Left lung (tissue), 4 donors: ENCODE measurements at regions not wholly inside any gene's neighbourhood (a gene's known extent, or its start where the extent isn't known, plus 50 kb on each side); places are given as distances from the start of the nearest gene placed in this dataset.
"Not testable (repeated sequence)": the region's sequence is repeated elsewhere in the genome, so short reads cannot be mapped to it uniquely, and the experiment has no call there.

Experiments
- ATAC-seq: fragments of 200-7000 bp; cut with Tn5 transposase; one replicate; pipeline ENCODE4 v1.9.1; 2020; ENCODE audit warnings: moderate library complexity
- DNase-seq, 4 donors: peaks; one replicate each; pipeline ENCODE4 v3.0.0-alpha.2; 2013 to 2020
- H3K27ac ChIP-seq, 2 donors: fragments of 200-600 bp; sonication (generic) in 1 of 2; one replicate each; pipeline versions ENCODE4 v1.5.0 to v1.8.0; 2020 to 2021
- H3K27me3 ChIP-seq, 2 donors: fragments of 200-600 bp; sonication (generic) in 1 of 2; one replicate each; pipeline versions ENCODE4 v1.5.0 to v1.8.0; 2020 to 2021
- H3K36me3 ChIP-seq, 2 donors: fragments of 200-600 bp; sonication (generic) in 1 of 2; one replicate each; pipeline versions ENCODE4 v1.5.0 to v1.8.0; 2020 to 2021
- H3K4me1 ChIP-seq, 2 donors: fragments of 200-600 bp; one replicate each; pipeline ENCODE4 v1.8.0; 2021
- H3K4me3 ChIP-seq, 2 donors: fragments of 200-600 bp; sonication (generic) in 1 of 2; one replicate each; pipeline versions ENCODE4 v1.5.0 to v1.8.0; 2020 to 2021; ENCODE audit warnings: mild to moderate bottlenecking in 1 of 2
- H3K9me3 ChIP-seq, 2 donors: fragments of 200-600 bp; sonication (generic) in 1 of 2; one replicate each; pipeline versions ENCODE4 v1.5.0 to v1.8.0; 2020 to 2021
- intact Hi-C, 2 donors: fragments of 100-400 bp; cut with DNase I; formaldehyde crosslinking; loops; one replicate each; pipeline versions ENCODE4 v1.11.2 to v1.14.2; 2022
- TF ChIP-seq, protein P1 (sequence below), 2 donors: fragments of 200-600 bp; sonication (generic) in 1 of 2; IDR thresholded peaks; one replicate each; pipeline versions ENCODE4 v1.5.0 to v1.8.0; 2021; ENCODE audit warnings: antibody characterized with exemption in 2 of 2
- donor health status: DM: no; HTN: yes; CAD: no.
- donor health status: DM: no; HTN: no; CAD: no.

DNA sequence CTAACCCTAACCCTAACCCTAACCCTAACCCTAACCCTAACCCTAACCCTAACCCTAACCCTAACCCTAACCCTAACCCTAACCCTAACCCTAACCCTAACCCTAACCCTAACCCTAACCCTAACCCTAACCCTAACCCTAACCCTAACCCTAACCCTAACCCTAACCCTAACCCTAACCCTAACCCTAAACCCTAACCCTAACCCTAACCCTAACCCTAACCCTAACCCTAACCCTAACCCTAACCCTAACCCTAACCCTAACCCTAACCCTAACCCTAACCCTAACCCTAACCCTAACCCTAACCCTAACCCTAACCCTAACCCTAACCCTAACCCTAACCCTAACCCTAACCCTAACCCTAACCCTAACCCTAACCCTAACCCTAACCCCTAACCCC is 80.6 kb upstream of the PLEKHG4B start:
- H3K27ac ChIP-seq, DNase-seq, H3K27me3 ChIP-seq, H3K9me3 ChIP-seq, ATAC-seq, H3K4me3 ChIP-seq, H3K36me3 ChIP-seq, H3K4me1 ChIP-seq, intact Hi-C loops: not testable (repeated sequence)

DNA sequence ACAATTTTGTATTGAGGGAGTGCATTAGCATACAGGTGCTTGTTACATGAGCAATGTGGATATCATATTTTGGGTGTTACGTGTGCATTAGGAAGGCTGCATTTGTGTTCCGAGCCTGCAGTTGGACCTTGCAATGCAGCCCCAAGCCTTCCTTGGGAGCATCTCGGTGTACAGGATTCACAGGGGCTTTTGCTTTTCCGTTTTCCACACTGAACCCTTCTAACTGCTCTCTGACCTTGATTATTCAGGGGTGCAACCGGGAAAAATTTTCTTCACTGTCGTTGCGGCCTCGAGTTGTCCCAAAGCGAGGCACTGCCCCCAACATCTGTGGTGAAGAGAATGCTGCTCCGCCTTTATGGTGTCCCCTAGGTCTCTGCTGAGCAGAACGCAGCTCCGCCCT is 80.1 kb upstream of the PLEKHG4B start:
- ATAC-seq, result no peak
- TF ChIP-seq, protein P1, sequence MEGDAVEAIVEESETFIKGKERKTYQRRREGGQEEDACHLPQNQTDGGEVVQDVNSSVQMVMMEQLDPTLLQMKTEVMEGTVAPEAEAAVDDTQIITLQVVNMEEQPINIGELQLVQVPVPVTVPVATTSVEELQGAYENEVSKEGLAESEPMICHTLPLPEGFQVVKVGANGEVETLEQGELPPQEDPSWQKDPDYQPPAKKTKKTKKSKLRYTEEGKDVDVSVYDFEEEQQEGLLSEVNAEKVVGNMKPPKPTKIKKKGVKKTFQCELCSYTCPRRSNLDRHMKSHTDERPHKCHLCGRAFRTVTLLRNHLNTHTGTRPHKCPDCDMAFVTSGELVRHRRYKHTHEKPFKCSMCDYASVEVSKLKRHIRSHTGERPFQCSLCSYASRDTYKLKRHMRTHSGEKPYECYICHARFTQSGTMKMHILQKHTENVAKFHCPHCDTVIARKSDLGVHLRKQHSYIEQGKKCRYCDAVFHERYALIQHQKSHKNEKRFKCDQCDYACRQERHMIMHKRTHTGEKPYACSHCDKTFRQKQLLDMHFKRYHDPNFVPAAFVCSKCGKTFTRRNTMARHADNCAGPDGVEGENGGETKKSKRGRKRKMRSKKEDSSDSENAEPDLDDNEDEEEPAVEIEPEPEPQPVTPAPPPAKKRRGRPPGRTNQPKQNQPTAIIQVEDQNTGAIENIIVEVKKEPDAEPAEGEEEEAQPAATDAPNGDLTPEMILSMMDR (IDR thresholded peaks at IDR 0.05), result no peak
- H3K27ac ChIP-seq, result no peak overlapping the region

DNA sequence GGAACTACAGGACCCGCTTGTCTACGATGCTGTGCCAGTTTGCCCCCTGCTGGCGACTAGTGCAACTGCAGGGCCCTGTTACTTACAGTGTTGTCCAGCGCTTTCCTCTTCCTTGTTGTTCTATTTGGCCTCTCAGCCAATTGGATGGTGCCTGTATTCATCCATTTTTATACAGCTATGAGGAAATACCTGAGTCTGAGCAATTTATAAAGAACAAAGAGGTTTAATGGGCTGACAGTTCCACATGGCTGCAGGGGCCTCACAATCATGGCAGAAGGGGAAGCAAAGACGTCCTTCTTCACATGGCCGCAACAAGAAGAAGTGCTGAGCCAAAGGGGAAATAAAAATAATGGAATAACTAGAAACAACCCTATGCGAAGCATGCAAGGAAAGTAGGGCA is 78.7 kb upstream of the PLEKHG4B start:
- Histone ChIP-seq H3K27ac (no peak overlapping the region), H3K36me3 (no peaks in the 10 kb centered on the region), H3K4me1 (no peaks in the 10 kb centered on the region), H3K4me3 (no peak overlapping the region), H3K9me3 (no peaks in the 10 kb centered on the region), H3K27me3 (no peaks in the 10 kb centered on the region)
- intact Hi-C loops, result no loop called here
- DNase-seq, result no peak
- TF ChIP-seq, protein P1 (IDR thresholded peaks at IDR 0.05), result no peak
- no peak for ATAC-seq

More for the DNA sequence above, 80.1 kb upstream of the PLEKHG4B start:
- Histone ChIP-seq H3K4me1 (no peaks in the 10 kb centered on the region), H3K4me3 (no peak overlapping the region), H3K36me3 (no peaks in the 10 kb centered on the region), H3K27me3 (no peaks in the 10 kb centered on the region), H3K9me3 (no peaks in the 10 kb centered on the region)
- intact Hi-C loops, result no loop called here
- DNase-seq, result peak in 1 of 4 donors; percentile 47

DNA sequence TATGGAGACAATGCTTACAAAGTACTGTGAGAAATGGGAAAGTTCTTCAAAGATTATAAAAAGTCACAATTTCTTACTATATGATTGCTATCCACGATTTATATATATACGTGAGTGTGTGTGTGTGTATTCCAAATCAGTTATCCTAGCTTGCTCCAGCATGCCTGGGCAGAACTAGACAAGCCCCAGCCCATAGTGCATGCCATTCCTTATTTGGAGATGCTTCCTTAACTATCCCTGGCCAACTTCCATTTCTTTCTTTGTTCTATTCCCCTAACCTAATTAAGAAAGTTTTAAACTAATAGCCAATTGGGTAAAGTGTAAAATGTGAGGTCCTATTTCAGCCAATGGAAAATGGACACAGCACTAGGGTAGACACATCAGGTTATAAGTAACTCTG is 77.3 kb upstream of the PLEKHG4B start:
- H3K27me3 ChIP-seq, ATAC-seq, H3K36me3 ChIP-seq, H3K9me3 ChIP-seq, H3K27ac ChIP-seq, intact Hi-C loops, H3K4me3 ChIP-seq, H3K4me1 ChIP-seq, DNase-seq: not testable (repeated sequence)

DNA sequence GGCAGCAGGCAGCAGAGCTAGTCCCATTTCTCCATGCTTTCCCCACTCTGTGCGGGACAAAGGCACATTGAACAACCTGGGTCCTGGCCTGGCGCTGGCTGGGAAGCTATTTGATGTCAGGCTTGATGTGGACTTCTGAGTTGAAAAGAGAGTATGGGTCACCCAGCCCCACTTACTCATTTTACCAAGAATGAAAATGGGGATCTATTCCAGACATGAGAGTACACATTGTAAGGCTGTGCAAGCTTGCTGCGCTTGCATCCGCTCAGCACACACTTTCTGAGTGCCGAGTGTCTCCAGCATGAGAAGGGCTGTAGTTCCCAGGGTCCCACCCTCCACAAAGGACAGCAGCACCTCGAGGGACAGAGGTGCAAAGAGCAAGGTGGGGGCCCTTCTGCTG is 71.7 kb upstream of the PLEKHG4B start:
- DNase-seq, result not testable (repeated sequence)

GRCh38 chr5:21654-22233 is 70.2 kb upstream of the PLEKHG4B start:
- no peak overlapping the region for H3K4me3 ChIP-seq
- no peak overlapping the region for H3K27ac ChIP-seq
- DNase-seq (no peak), ATAC-seq (no peak)
- H3K36me3 ChIP-seq, result no peaks in the 10 kb centered on the region
- TF ChIP-seq, protein P1 (IDR thresholded peaks at IDR 0.05), result no peak
- no peaks in the 10 kb centered on the region for H3K4me1 ChIP-seq
- intact Hi-C loops, result no loop called here
- no peaks in the 10 kb centered on the region for H3K9me3 ChIP-seq
- H3K27me3 ChIP-seq, result peaks cover 0 to 26% of the 10 kb centered on the region in 2 donors

More for the DNA sequence above, 71.7 kb upstream of the PLEKHG4B start:
- ATAC-seq, H3K4me3 ChIP-seq, H3K27ac ChIP-seq, H3K4me1 ChIP-seq, H3K9me3 ChIP-seq, intact Hi-C loops, H3K36me3 ChIP-seq: not testable (repeated sequence)
- peaks cover 0 to 26% of the 10 kb centered on the region in 2 donors for H3K27me3 ChIP-seq

GRCh38 chr5:23907-24306 is 68.1 kb upstream of the PLEKHG4B start:
- ATAC-seq, DNase-seq, H3K4me1 ChIP-seq, H3K4me3 ChIP-seq, intact Hi-C loops, H3K36me3 ChIP-seq, H3K27ac ChIP-seq, H3K9me3 ChIP-seq: not testable (repeated sequence)
- H3K27me3 ChIP-seq, result peaks cover 0 to 33% of the 10 kb centered on the region in 2 donors

- H3K27ac ChIP-seq, H3K4me1 ChIP-seq, H3K9me3 ChIP-seq, H3K36me3 ChIP-seq, DNase-seq, ATAC-seq, H3K4me3 ChIP-seq, intact Hi-C loops: not testable (repeated sequence)
- peaks cover 0 to 35% of the 10 kb centered on the region in 2 donors for H3K27me3 ChIP-seq
Measured at GRCh38 chr5:25067-25466, 66.9 kb upstream of the PLEKHG4B start.
